Hepatocyte (in vitro differentiated cells): ENCODE measurements at regions not wholly inside any gene's neighbourhood (a gene's known extent, or its start where the extent isn't known, plus 50 kb on each side); places are given as distances from the start of the nearest gene placed in this dataset.

Source experiments
- DNase-seq: peaks from one replicate; pipeline ENCODE4 v3.0.0-alpha.2; 2016; ENCODE audit warnings: low spot score
- H2AFZ ChIP-seq: fragments of 200-600 bp; sonication (generic); 2 replicates; pipeline ENCODE4 v1.6.0; 2016; ENCODE audit warnings: antibody characterized with exemption, mild to moderate bottlenecking
- H3K27ac ChIP-seq: fragments of 200-600 bp; sonication (generic); 2 replicates; pipeline ENCODE4 v1.5.1; 2016; ENCODE audit warnings: mild to moderate bottlenecking
- H3K27me3 ChIP-seq: fragments of 200-600 bp; sonication (generic); 2 replicates; pipeline ENCODE4 v1.6.1; 2016
- H3K36me3 ChIP-seq: fragments of 200-600 bp; sonication (generic); replicated peaks from 2 replicates; pipeline ENCODE4 v1.5.1; 2016; ENCODE audit warnings: low read depth; ENCODE audit not compliant: insufficient read depth
- H3K4me1 ChIP-seq: fragments of 200-600 bp; sonication (generic); 2 replicates; pipeline ENCODE4 v1.5.1; 2016; ENCODE audit warnings: mild to moderate bottlenecking, moderate library complexity; ENCODE audit not compliant: insufficient read depth
- H3K4me2 ChIP-seq: fragments of 200-600 bp; sonication (generic); 2 replicates; pipeline ENCODE4 v1.6.0; 2016
- H3K4me3 ChIP-seq: fragments of 200-600 bp; sonication (generic); 2 replicates; pipeline ENCODE4 v1.5.1; 2016; ENCODE audit warnings: mild to moderate bottlenecking
- H3K79me2 ChIP-seq: fragments of 200-600 bp; sonication (generic); 2 replicates; pipeline ENCODE4 v1.6.0; 2017; ENCODE audit warnings: mild to moderate bottlenecking
- H3K9me2 ChIP-seq: fragments of 200-600 bp; sonication (generic); replicated peaks from 2 replicates; pipeline ENCODE4 v1.6.0; 2017; ENCODE audit warnings: mild to moderate bottlenecking; ENCODE audit not compliant: insufficient read depth
- H3K9me3 ChIP-seq: fragments of 200-600 bp; sonication (generic); 2 replicates; pipeline ENCODE4 v1.5.1; 2016; ENCODE audit warnings: low read depth, mild to moderate bottlenecking
- H4K20me1 ChIP-seq: fragments of 200-600 bp; sonication (generic); 2 replicates; pipeline ENCODE4 v1.6.0; 2016; ENCODE audit warnings: mild to moderate bottlenecking; ENCODE audit not compliant: insufficient read depth, poor library complexity, severe bottlenecking
- EZH2 ChIP-seq: fragments of 200-600 bp; sonication (generic); IDR thresholded peaks from 2 replicates; pipeline ENCODE4 v1.6.1; 2016; ENCODE audit warnings: antibody characterized with exemption, mild to moderate bottlenecking, borderline replicate concordance
- EZH2phosphoT487 ChIP-seq: fragments of 200-600 bp; sonication (generic); IDR thresholded peaks from one replicate; pipeline ENCODE4 v1.6.1; 2018; ENCODE audit warnings: antibody characterized with exemption, mild to moderate bottlenecking, low read depth, moderate library complexity; ENCODE audit not compliant: unreplicated experiment, severe bottlenecking
- WGBS: methylation state at CpG from one replicate; pipeline ENCODE4 v1.1.6; 2016; ENCODE audit warnings: low lambda C conversion rate; ENCODE audit errors: missing lambda C conversion rate; 5-methylcytosine and 5-hydroxymethylcytosine counted together
- TF ChIP-seq, protein P1 (sequence below): fragments of 200-600 bp; sonication (generic); IDR thresholded peaks from 2 replicates; pipeline ENCODE4 v1.5.1; 2016; ENCODE audit warnings: antibody characterized with exemption, mild to moderate bottlenecking; ENCODE audit not compliant: poor library complexity

DNA sequence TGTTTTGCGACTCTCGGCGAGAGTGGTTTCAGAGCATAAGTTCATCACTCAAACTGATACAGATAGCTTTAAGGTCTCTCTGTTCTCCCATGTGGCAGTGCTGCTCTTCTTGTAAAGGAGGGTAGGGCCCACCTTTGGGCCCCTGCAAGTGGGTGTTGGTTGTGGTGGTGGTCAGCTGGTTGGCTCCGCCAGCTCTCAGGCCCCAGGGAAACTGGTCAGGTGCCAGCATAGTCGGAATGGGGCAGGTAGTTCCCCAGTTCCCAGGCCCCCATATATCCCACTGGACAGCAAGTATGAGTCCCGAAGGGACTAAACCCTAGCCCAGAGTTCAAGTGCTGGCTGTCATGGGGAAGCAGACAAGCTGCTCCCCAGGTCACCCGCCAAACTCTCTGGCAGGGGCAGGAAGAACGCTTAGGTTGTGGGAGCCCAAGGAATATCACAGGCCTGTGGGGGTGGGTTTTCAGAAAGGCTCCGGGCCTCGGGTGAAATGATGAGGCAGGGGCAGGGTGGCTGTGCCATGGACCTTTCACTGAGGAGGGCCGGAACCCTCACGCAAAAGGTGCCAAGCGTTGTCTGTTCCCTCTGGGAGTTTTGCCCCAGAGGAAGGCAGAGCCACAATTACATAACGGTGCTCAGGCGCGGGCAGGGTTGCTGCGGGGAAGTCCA is 185.1 kb downstream of the EFHB start:
- no peaks in the 10 kb centered on the region for H3K4me1 ChIP-seq
- no peak overlapping the region for H3K4me3 ChIP-seq
- H3K27me3 ChIP-seq, result no peaks in the 10 kb centered on the region
- no peaks in the 10 kb centered on the region for H3K36me3 ChIP-seq
- H3K9me2 ChIP-seq, result no peaks in the 10 kb centered on the region
- no peak overlapping the region for H3K4me2 ChIP-seq
- H3K79me2 ChIP-seq, result no peaks in the 10 kb centered on the region
- H3K9me3 ChIP-seq, result no peaks in the 10 kb centered on the region
- DNase-seq, result no peak
- no peaks in the 10 kb centered on the region for H4K20me1 ChIP-seq
- H3K27ac ChIP-seq, result no peak overlapping the region
- H2AFZ ChIP-seq, result no peak overlapping the region
- 98% methylated on average over 17 of the region's 17 CpGs for WGBS
- no peak for TF ChIP-seq EZH2phosphoT487
- TF ChIP-seq, protein P1, sequence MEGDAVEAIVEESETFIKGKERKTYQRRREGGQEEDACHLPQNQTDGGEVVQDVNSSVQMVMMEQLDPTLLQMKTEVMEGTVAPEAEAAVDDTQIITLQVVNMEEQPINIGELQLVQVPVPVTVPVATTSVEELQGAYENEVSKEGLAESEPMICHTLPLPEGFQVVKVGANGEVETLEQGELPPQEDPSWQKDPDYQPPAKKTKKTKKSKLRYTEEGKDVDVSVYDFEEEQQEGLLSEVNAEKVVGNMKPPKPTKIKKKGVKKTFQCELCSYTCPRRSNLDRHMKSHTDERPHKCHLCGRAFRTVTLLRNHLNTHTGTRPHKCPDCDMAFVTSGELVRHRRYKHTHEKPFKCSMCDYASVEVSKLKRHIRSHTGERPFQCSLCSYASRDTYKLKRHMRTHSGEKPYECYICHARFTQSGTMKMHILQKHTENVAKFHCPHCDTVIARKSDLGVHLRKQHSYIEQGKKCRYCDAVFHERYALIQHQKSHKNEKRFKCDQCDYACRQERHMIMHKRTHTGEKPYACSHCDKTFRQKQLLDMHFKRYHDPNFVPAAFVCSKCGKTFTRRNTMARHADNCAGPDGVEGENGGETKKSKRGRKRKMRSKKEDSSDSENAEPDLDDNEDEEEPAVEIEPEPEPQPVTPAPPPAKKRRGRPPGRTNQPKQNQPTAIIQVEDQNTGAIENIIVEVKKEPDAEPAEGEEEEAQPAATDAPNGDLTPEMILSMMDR, result no peak
- TF ChIP-seq EZH2, result no peak

DNA sequence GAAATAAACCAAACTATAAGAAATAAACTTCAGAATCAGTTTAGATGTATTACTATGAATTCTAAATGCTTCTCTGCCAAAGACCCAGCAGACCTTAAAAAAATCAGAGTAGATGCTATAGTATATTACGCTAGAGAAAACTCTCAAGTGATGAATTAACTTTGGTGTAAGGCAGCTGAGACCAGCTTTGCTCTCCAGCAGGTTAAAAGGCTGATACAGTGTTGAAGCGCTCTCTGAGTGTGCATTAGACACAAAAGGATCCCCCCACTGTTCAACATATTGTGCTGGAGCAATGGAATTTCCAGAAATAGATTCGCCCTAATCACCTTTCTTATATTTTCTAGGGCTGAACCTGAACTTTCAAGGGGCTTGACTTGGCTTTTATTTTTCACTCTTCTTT is 190.0 kb downstream of the EFHB start:
- DNase-seq, result no peak
- Histone ChIP-seq H3K4me2 (no peak overlapping the region), H3K79me2 (no peaks in the 10 kb centered on the region), H2AFZ (no peak overlapping the region), H3K4me1 (peaks cover 6% of the 10 kb centered on the region), H3K27me3 (no peaks in the 10 kb centered on the region), H3K4me3 (no peak overlapping the region), H4K20me1 (no peaks in the 10 kb centered on the region), H3K27ac (no peak overlapping the region), H3K36me3 (no peaks in the 10 kb centered on the region), H3K9me2 (no peaks in the 10 kb centered on the region), H3K9me3 (no peaks in the 10 kb centered on the region)
- TF ChIP-seq EZH2phosphoT487, result no peak
- TF ChIP-seq, protein P1, result no peak
- no peak for TF ChIP-seq EZH2
- 90% methylated on average over 3 of the region's 3 CpGs for WGBS

GRCh38 chr3:19742935-19743334 is 191.1 kb downstream of the EFHB start:
- TF ChIP-seq EZH2phosphoT487, result no peak
- no peak for TF ChIP-seq EZH2
- TF ChIP-seq, protein P1, result no peak
- H3K9me2 ChIP-seq, result no peaks in the 10 kb centered on the region
- H2AFZ ChIP-seq, result no peak overlapping the region
- no peaks in the 10 kb centered on the region for H3K36me3 ChIP-seq
- H3K79me2 ChIP-seq, result no peaks in the 10 kb centered on the region
- no peaks in the 10 kb centered on the region for H3K27me3 ChIP-seq
- H3K27ac ChIP-seq, result no peak overlapping the region
- H3K9me3 ChIP-seq, result no peaks in the 10 kb centered on the region
- no peak overlapping the region for H3K4me3 ChIP-seq
- H3K4me2 ChIP-seq, result no peak overlapping the region
- H3K4me1 ChIP-seq, result peaks cover 16% of the 10 kb centered on the region
- DNase-seq, result no peak
- no peaks in the 10 kb centered on the region for H4K20me1 ChIP-seq

- DNase-seq, result no peak
- no peaks in the 10 kb centered on the region for H3K36me3 ChIP-seq
- TF ChIP-seq EZH2 (no peak), EZH2phosphoT487 (no peak)
- TF ChIP-seq, protein P1, result no peak
- peaks cover 25% of the 10 kb centered on the region for H3K4me1 ChIP-seq
- H3K9me3 ChIP-seq, result no peaks in the 10 kb centered on the region
- no peaks in the 10 kb centered on the region for H4K20me1 ChIP-seq
- H2AFZ ChIP-seq, result no peak overlapping the region
- no peak overlapping the region for H3K4me3 ChIP-seq
- H3K4me2 ChIP-seq, result no peak overlapping the region
- no peaks in the 10 kb centered on the region for H3K79me2 ChIP-seq
- no peaks in the 10 kb centered on the region for H3K9me2 ChIP-seq
- WGBS, result 87% methylated on average over 3 of the region's 3 CpGs
- no peaks in the 10 kb centered on the region for H3K27me3 ChIP-seq
- H3K27ac ChIP-seq, result no peak overlapping the region
Observed at GRCh38 chr3:19739504-19739903, 194.5 kb downstream of the EFHB start.
